Suprapubic skin (tissue), 3 donors: ENCODE measurements at regions not wholly inside any gene's neighbourhood (a gene's known extent, or its start where the extent isn't known, plus 50 kb on each side); places are given as distances from the start of the nearest gene placed in this dataset.

Experiments
- EP300 ChIP-seq: sonication (generic); formaldehyde crosslinking; IDR thresholded peaks from one replicate; pipeline ENCODE4 v1.6.1; 2017; ENCODE audit warnings: antibody characterized with exemption
- POLR2A ChIP-seq, 2 donors: fragments of 450-650 bp; IDR thresholded peaks; one replicate each; pipeline ENCODE4 v1.6.1; 2017; ENCODE audit warnings: antibody characterized with exemption in 2 of 2, mild to moderate bottlenecking in 2 of 2, moderate library complexity in 2 of 2
- TF ChIP-seq, protein P1 (sequence below), 2 donors: fragments of 200-600 bp in 1 of 2; fragments of 450-650 bp in 1 of 2; sonication (generic) in 1 of 2; IDR thresholded peaks; one replicate each; pipeline ENCODE4 v1.5.1; 2016 to 2019; ENCODE audit warnings: antibody characterized with exemption in 2 of 2, mild to moderate bottlenecking in 1 of 2, moderate library complexity in 1 of 2

DNA sequence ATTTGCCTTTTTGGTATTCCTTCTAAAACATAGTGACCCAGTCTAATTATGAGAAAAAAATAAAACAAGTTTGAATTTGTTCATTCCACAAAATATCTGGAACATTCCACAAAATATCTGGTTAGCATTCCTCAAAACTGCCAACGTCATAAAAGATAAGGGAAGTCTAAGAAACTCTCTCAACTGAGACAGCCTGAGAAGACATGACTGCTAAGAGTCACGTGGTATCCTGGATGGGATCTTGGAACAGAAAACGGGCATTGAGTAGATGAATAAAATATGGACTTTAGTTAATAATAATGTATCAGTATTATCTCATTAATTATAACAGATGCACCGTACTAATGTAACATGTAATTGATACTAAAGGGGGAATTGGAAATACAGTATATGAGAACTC is 280.9 kb downstream of the ARAP2 start:
- TF ChIP-seq, protein P1, sequence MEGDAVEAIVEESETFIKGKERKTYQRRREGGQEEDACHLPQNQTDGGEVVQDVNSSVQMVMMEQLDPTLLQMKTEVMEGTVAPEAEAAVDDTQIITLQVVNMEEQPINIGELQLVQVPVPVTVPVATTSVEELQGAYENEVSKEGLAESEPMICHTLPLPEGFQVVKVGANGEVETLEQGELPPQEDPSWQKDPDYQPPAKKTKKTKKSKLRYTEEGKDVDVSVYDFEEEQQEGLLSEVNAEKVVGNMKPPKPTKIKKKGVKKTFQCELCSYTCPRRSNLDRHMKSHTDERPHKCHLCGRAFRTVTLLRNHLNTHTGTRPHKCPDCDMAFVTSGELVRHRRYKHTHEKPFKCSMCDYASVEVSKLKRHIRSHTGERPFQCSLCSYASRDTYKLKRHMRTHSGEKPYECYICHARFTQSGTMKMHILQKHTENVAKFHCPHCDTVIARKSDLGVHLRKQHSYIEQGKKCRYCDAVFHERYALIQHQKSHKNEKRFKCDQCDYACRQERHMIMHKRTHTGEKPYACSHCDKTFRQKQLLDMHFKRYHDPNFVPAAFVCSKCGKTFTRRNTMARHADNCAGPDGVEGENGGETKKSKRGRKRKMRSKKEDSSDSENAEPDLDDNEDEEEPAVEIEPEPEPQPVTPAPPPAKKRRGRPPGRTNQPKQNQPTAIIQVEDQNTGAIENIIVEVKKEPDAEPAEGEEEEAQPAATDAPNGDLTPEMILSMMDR (IDR thresholded peaks at IDR 0.05) = no peak
- TF ChIP-seq POLR2A (IDR thresholded peaks at IDR 0.05) (no peak), EP300 (no peak)
